Lower leg skin (tissue), 3 donors: ENCODE measurements at regions not wholly inside any gene's neighbourhood (a gene's known extent, or its start where the extent isn't known, plus 50 kb on each side); places are given as distances from the start of the nearest gene placed in this dataset.

Source experiments
- POLR2A ChIP-seq, 2 donors: fragments of 450-650 bp; IDR thresholded peaks; one replicate each; pipeline ENCODE4 v1.6.1; 2016 to 2017; ENCODE audit warnings: antibody characterized with exemption in 2 of 2, mild to moderate bottlenecking in 1 of 2, moderate library complexity in 1 of 2
- TF ChIP-seq, protein P1 (sequence below), 3 donors: fragments of 450-650 bp; IDR thresholded peaks; one replicate each; pipeline ENCODE4 v1.5.1; 2016; ENCODE audit warnings: antibody characterized with exemption in 3 of 3, mild to moderate bottlenecking in 3 of 3, moderate library complexity in 2 of 3

DNA sequence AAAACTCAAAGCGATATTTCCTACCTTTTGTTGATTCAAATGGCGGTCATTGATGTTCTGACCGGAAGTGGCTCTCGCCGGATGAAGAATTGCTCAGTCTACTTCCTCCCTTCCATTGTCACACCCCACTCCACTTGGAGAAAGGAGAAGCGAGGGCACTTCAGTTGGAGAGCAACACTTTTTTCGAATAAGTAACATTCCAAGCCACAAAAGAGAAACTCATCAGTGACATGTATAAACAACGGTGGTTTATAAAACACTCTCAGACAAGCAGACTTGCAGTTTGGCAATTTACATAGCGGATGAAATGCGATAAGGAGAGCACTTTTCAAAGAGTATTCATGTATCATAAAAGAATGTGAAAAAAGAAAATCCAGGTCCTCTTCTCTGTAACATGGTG is 919.1 kb downstream of the MCTP2 start:
- TF ChIP-seq, protein P1, sequence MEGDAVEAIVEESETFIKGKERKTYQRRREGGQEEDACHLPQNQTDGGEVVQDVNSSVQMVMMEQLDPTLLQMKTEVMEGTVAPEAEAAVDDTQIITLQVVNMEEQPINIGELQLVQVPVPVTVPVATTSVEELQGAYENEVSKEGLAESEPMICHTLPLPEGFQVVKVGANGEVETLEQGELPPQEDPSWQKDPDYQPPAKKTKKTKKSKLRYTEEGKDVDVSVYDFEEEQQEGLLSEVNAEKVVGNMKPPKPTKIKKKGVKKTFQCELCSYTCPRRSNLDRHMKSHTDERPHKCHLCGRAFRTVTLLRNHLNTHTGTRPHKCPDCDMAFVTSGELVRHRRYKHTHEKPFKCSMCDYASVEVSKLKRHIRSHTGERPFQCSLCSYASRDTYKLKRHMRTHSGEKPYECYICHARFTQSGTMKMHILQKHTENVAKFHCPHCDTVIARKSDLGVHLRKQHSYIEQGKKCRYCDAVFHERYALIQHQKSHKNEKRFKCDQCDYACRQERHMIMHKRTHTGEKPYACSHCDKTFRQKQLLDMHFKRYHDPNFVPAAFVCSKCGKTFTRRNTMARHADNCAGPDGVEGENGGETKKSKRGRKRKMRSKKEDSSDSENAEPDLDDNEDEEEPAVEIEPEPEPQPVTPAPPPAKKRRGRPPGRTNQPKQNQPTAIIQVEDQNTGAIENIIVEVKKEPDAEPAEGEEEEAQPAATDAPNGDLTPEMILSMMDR (IDR thresholded peaks at IDR 0.05): no peak
- no peak for TF ChIP-seq POLR2A (IDR thresholded peaks at IDR 0.05)
